GM21717 (cell line): ENCODE measurements at regions not wholly inside any gene's neighbourhood (a gene's known extent, or its start where the extent isn't known, plus 50 kb on each side); places are given as distances from the start of the nearest gene placed in this dataset.
"Not testable (repeated sequence)": the region's sequence is repeated elsewhere in the genome, so short reads cannot be mapped to it uniquely, and the experiment has no call there.

Source experiments
- ATAC-seq: cut with Tn5 transposase; IDR thresholded peaks from one replicate; pipeline ENCODE4 v1.9.1; 2021; ENCODE audit warnings: mild to moderate bottlenecking, moderate library complexity; ENCODE audit not compliant: unreplicated experiment

DNA sequence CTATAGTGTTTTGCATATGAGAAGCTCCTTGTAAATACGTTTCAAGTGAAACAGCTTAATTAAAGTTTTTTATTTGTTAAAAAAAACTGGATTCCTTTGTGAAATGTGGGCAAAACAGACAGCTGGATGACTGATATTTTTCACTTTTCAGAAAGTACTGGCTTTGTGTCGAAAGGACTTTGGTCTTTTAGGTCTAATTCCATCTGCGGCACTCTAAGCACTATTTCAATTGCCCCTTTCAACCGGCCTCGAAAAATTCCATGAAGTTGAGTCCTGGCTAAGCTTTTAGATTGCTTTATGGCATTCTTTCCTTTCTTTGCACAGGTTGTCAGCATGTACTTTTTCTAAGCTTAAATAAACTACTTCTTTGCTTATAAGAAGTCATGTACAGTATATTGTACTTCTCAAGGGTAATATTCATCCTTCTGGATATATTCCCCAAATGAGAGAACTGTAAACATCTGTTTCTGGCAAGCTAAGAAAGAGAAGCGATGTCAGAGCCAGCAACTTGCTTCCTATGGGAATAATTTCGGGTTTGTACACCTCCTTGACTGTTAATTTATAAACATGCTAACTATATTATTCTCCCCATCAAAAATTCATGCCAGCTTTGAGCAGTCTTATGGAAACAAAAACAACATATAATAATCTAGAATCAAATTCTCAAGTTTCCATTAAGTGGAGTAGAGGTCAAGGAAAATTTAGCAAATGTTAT, 611.3 kb downstream of the ETNK1 start:
- ATAC-seq, result no peak

- no peak for ATAC-seq
These were observed 611.8 kb downstream of the ETNK1 start for GRCh38 chr12:23236811-23237210.

GRCh38 chr12:23238190-23238589, 613.2 kb downstream of the ETNK1 start:
- ATAC-seq, result no peak

- ATAC-seq, result no peak
These were observed 614.0 kb downstream of the ETNK1 start for GRCh38 chr12:23238957-23239356.

DNA sequence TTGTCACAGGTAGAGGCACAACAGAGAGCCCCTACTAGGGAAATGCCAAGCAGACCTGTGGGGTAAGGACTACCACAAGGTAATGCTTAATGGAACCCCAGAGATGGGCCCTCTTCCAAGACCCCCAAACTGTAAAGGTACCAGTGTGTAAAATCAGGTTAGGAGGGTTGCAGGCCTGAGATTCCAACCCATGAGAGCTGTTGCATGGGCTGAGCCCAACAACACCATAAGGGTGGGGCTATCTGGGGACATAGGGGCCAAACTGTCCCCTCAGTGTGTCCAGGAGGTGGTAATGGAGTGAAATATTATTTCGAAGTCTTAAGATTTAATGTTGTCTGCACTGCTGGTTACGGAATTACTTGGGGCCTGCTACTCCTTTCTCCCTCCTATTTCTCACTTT, 620.2 kb downstream of the ETNK1 start:
- ATAC-seq, result no peak

DNA sequence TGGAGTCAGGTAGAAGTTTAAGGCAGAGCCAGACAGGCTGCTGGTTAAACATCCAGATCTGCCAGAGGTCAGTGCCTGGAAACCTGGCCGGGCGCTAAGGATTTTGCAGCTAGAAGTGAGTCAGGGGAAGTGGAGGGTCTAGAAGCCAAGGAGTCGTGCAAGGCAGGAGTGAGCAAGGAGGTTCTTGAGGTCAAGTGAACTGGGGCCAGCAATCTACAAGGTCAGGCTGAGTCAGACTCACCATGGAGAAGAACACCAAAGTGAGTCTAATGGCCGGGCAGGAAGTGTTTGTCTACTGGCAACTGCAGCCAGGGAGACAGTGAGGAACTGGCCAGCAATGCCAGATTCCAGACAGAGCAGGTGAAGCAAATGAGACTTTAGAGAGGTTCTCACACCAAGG, 628.2 kb downstream of the ETNK1 start:
- ATAC-seq, result no peak

DNA sequence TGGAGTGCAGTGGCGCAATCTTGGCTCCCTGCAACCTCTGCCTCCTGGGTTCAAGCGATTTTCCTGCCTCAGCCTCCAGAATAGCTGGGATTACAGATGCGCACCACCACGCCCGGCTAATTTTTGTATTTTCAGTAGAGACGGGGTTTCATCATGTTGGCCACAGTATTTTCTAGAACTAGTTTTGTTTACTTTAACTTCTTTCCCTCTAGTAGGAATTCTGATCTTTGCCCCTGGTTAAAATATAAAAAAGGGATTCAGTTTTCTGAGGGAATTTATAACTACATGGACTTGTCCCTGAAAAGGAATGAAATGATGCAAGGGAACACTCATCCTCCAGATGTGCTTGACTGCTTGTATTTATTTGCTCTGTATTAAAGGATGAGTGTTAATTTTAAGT, 628.9 kb downstream of the ETNK1 start:
- ATAC-seq, result not testable (repeated sequence)

GRCh38 chr12:23259558-23259957, 634.6 kb downstream of the ETNK1 start:
- ATAC-seq, result no peak

GRCh38 chr12:23262670-23263069, 637.7 kb downstream of the ETNK1 start:
- ATAC-seq, result no peak

- no peak for ATAC-seq
These were observed 652.9 kb downstream of the ETNK1 start for GRCh38 chr12:23277831-23278230.

- ATAC-seq, result no peak
These were observed 656.3 kb downstream of the ETNK1 start for GRCh38 chr12:23281295-23281694.

DNA sequence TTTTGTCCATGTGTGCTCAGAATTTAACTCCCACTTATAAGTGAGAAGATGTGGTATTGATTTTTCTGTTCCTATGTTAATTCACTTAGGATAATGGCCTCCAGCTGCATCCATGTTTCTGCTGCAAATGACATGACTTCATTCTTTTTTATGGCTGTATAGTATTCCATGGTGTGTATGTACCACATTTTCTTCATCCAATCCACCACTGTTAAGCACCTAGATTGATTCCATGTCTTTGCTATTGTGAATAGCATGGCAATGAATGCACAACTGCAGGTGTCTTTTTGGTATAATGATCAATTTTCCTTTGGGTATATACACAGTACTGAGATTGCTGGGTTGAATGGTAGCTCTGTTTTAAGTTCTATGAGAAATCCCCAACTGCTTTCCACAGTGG, 657.7 kb downstream of the ETNK1 start:
- no peak for ATAC-seq

- ATAC-seq, result not testable (repeated sequence)
These were observed 661.0 kb downstream of the ETNK1 start for GRCh38 chr12:23285764-23286530.

DNA sequence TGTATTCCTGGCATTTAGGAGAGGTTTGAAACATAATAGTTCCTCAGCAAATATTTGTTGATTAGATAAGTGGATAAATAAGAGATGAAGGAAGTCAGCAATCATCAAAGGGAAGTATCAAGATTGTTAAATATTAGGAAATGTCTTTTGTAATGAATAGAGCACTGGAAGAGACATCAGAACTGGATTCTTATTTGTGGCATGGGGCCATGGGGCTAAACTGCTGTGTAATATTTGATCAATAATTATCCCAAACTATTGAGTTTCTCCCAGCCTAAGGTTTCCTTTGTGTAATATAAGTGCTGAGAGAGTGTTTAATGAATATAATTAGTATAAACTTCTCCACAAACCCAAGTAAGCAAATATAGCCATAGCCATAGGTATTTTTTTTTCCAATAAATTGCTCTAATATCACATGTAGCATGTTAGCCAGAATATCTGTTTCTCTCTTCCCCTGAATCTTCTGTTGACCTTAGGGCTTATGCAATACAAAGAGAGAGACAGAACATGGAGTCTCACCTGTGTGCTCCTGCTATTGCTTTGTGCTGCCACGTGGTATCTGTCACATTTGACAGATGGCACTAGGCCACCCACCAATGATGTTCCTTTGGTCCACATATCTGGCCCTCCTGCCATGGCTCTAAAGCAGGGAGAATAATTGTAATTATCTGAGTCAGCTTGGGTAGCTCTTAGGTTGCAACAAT, 658.7 kb downstream of the SOX5 start:
- no peak for ATAC-seq

DNA sequence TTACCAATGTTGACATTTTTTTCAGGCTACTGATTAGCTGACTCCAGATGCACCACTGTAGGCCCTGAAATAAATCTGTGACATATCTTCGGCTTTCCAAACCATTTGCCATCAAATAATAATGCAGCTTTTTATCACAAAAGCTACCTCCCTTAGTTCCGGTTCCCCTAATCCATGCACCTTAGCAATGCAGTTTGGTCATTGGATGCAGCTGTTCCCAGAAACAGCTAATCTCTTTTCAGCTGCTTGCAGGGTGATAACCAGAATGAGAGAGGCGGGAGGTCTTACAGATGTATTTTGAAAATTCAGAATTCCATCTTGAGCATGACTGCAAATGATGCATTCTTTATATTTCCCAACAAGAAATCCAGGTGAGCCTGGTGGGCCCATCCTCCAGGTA, 646.2 kb downstream of the SOX5 start:
- no peak for ATAC-seq

DNA sequence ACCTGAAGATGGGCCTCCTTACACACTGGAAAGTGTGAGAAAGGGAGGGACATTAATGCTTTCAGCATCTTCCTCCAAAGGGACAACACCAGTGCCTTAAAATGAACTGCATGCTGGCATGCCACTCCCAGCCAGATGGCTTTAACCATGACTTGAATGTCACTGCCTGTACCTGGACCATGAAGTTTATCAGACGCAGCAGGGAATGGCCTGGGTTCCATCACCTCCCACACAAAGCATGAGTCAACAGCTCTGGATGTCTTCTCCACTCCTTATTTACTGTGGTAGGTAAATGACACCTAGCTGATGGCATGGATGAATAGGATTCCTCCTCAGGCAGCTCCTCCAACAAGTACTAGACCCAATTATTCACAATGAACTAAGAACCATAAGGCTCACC, 645.6 kb downstream of the SOX5 start:
- ATAC-seq, result no peak

GRCh38 chr12:23333938-23334337, 615.5 kb downstream of the SOX5 start:
- no peak for ATAC-seq

GRCh38 chr12:23335593-23335992, 613.9 kb downstream of the SOX5 start:
- no peak for ATAC-seq

DNA sequence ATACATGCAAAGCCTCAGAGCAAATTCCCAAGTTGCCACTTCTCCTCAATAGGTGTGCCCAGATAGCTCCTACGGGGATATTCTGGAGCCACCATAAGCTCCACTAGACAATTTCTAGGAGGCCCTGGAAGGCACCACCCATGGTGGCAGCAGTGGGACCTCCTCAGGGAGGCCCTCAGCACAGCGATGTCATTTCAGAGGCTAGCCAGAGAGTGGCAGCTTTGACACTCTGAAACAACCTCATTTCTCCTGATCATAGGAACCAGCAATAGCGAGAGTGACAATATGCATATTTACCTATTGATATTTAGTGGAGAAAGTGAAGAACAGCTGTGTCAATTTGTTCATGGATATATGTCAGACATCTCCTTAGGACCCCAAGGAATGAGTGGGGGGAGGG, 612.3 kb downstream of the SOX5 start:
- no peak for ATAC-seq

DNA sequence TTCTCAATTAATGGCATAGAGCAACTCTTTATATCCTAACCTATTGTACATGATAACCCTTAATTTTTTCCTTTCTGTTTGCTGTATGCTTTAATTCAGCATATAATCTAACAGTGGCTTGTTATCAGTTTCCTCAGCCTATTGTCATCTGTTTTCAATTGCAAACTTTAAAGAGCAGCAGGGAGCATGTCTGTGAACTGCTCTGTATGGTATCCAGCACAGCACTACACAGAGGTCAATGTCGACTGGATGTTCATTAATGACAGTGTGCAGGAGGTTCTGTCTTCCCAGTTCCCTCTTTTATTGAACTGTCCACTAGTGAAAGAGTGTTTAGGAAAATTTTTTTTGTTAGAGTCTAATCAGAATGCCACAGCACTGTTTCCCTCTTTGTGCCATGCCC, 609.1 kb downstream of the SOX5 start:
- ATAC-seq, result no peak

- no peak for ATAC-seq
These were observed 607.1 kb downstream of the SOX5 start for GRCh38 chr12:23342407-23342806.

DNA sequence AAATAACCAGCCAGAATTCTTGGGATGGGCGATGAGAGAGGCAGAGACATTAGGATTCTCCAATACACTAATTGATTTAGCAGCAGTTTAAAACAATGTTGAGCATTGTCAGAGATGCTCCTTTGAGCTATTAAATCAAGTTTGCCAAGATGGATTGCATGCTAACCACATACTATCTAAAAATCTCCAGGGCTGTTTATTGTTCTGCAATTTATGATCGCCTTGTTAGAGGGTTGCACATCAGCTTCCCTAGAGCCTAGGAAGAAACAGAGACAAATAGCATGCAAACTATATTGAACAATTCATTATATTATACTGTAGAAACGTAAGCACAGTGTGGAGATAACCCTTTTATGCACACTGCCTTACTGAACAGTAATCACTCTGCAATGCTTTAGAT, 599.9 kb downstream of the SOX5 start:
- no peak for ATAC-seq
